H1 (cell line): ENCODE measurements at regions not wholly inside any gene's neighbourhood (a gene's known extent, or its start where the extent isn't known, plus 50 kb on each side); places are given as distances from the start of the nearest gene placed in this dataset.

Experiments used
- CTCF ChIP-seq, 3 experiments: IDR thresholded peaks; 1 replicate in 2 of 3; 2 replicates in 1 of 3; pipeline versions ENCODE4 v1.5.1 to v1.6.1; 2011; ENCODE audit warnings: low read length in 3 of 3, mild to moderate bottlenecking in 3 of 3, inconsistent platforms in 2 of 3, low read depth in 1 of 3, moderate library complexity in 1 of 3; ENCODE audit not compliant: insufficient read depth in 1 of 3; ENCODE audit errors: control extremely low read depth in 1 of 3
- KDM1A ChIP-seq: fragments of 200-600, 300-600 bp; sonication (generic); IDR thresholded peaks from 2 replicates; pipeline ENCODE4 v1.7.1; 2016; ENCODE audit warnings: mild to moderate bottlenecking, low read length, borderline replicate concordance

GRCh38 chr6:48369100-48369499 lies 258.1 kb upstream of the PTCHD4 start:
- TF ChIP-seq KDM1A (no peak), CTCF (IDR thresholded peaks at IDR 0.05; ENCODE audit: control extremely low read depth in 1 of 3, insufficient read depth in 1 of 3, low read depth in 1 of 3, low read length in 3 of 3) (no peak)
